ENCODE measurements at regions not wholly inside any gene's neighbourhood (a gene's known extent, or its start where the extent isn't known, plus 50 kb on each side); places are given as distances from the start of the nearest gene placed in this dataset.
"Not testable (repeated sequence)": the region's sequence is repeated elsewhere in the genome, so short reads cannot be mapped to it uniquely, and the experiment has no call there.

GRCh38 chr3:5666455-5666854 lies 478.9 kb downstream of the EDEM1 start:
- peak in 1 of 3 donors; percentile 9 for DNase-seq (ENCODE audit: low read depth in 2 of 3, low spot score in 2 of 3)

DNA sequence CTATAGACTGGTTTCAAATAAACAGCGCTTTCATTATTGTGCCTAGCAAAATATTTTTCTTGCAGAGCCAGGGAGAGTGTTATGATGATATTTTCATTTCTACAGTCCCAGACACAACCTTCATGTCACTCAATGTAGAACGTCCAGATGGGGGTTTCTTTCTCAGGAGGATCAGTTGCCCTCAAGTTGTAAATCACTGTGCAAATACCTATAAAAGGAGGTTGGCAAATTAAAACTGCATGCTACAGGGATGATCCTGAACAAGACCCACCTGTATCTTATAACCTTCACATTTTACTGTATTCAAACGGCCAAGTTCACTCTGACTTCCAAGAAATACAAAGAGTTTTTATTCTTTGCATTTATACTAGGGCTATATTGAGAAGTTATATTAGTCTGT lies 486.0 kb downstream of the EDEM1 start:
- no peak for DNase-seq (ENCODE audit: low read depth in 2 of 3, low spot score in 2 of 3)

GRCh38 chr3:5675319-5675718 lies 487.8 kb downstream of the EDEM1 start:
- DNase-seq (ENCODE audit: low read depth in 2 of 3, low spot score in 2 of 3), result no peak

DNA sequence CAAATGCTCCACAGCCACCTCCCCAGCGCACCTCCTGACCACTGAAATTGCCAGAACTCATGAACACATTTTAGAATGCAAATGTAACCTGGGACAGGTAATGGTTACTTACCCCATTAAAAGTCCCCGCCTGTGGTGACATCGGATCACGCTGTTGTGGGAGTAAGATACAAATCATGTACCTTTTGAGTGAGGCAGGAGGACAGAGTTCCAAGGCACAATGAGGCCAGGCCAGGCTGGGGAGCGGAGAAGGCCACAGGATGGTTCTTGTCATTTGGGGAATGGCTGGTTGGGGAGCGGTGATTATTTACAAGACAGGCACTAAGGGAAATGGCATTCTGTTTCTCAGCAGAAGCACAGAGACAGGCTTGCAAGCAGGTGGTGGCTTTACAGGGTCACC lies 490.0 kb downstream of the EDEM1 start:
- no peak for DNase-seq (ENCODE audit: low read depth in 2 of 3, low spot score in 2 of 3)

GRCh38 chr3:5678248-5678647 lies 490.7 kb downstream of the EDEM1 start:
- DNase-seq (ENCODE audit: low read depth in 2 of 3, low spot score in 2 of 3), result no peak

DNA sequence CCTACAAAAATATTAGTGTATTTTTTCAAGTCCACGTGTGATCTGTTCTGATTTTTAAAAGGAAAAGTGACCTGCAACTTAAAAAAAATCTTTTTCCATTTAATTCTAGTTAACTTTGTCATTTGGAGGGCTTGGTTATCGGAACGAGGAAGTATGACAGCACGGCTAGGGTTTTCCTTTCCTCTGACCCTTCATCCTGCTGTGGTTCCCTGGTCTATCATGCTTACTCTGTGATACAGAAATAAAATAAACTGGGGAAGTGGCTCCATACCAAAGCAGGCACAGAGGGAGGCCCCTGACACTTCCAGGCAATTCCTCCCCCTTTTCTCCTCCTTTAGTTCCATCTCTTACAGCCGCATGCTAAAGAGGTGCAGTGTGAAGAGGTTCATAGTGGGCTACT lies 491.3 kb downstream of the EDEM1 start:
- DNase-seq (ENCODE audit: low read depth in 2 of 3, low spot score in 2 of 3), result no peak

DNA sequence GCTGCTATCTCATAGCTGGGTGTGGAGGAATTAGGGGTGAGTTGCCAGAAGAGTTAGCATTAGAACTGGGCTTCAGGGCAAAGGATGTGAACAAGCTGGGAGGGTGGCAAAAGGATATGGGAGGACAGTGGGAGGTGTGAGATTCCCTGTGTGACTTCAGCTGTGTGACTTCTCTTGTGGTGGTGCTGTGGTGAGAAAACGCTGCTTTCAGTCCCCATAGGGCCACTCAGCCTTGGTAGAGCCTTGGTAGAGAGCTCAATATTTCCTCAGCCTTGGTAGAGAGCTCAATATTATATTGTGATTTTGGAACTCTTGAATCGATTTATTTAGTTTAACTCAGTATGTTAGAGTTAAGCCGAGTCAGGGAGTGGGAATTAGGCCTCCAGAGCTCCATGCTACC lies 499.7 kb downstream of the EDEM1 start:
- no peak for DNase-seq (ENCODE audit: low read depth in 2 of 3, low spot score in 2 of 3)

DNA sequence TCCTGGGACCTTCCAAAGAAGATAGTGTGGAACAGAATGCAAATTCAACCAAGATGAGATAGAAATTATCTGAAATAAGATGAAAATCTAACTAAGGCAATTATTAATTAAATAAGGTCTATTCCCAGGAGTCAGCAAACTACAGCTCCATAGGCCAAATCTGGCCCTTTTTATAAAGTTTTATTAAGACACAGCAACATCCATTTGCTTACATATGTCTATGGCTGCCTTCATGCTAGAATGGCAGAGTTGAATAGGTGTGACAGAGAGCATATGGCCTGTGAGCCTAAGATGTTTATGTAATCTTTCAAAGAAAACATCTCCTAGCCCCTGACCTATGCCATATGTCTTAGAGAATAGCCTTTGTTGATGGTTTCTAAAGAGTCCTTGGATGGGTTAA lies 503.0 kb downstream of the EDEM1 start:
- no peak for DNase-seq (ENCODE audit: low read depth in 2 of 3, low spot score in 2 of 3)

DNA sequence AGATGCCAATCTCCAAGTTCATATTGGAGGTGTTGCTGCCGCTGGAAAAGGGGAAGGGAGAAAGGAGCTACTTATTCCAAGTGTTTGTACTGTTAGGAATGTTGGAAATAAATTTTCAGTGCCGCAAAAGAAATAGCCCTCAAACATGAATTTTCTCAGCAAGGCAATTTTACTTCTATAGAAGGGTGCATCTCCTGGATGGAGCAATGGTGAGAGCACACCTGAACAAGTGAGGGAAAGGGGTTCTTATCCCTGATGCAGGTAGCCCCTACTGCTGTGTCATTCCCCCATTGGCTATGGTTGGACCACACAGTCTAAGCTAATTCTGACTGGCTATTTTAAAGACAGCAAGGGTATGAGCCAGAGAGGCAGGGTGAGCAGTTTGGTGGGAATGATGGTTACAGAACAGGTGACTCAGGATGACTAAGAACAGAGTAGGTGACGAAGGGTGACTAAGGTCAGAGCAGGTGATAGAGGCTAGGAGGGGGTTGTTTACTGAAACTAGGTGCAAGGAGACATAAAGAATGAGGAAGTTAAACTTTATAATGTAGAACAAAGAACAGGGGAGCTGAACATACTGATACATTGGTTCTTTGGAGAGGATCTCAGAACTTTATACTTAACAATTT lies 503.5 kb downstream of the EDEM1 start:
- no peak for DNase-seq (ENCODE audit: low read depth in 2 of 3, low spot score in 2 of 3)

DNA sequence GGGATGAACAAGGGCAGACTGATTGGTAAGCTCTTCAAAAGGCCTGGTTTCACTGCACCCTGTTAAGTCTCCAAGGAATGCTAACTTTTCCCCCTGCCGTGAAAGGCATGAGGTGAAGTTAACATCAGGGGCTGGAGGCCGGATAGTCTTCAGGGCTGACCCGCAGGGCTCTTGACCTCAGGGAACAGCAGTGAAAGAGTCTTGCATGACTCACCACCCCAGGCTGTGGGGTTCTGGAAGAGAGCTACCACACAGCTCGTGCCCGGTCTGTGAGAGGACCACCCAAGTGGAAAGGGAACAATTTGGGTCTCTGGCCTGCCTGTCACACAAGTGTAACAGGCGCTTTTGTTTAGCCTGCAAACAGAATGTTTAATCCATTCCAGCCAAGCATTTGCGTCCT lies 504.9 kb downstream of the EDEM1 start:
- no peak for DNase-seq (ENCODE audit: low read depth in 2 of 3, low spot score in 2 of 3)

GRCh38 chr3:5694266-5694665 lies 506.8 kb downstream of the EDEM1 start:
- DNase-seq (ENCODE audit: low read depth in 2 of 3, low spot score in 2 of 3), result no peak

GRCh38 chr3:5698851-5699250 lies 511.3 kb downstream of the EDEM1 start:
- DNase-seq (ENCODE audit: low read depth in 2 of 3, low spot score in 2 of 3), result no peak

DNA sequence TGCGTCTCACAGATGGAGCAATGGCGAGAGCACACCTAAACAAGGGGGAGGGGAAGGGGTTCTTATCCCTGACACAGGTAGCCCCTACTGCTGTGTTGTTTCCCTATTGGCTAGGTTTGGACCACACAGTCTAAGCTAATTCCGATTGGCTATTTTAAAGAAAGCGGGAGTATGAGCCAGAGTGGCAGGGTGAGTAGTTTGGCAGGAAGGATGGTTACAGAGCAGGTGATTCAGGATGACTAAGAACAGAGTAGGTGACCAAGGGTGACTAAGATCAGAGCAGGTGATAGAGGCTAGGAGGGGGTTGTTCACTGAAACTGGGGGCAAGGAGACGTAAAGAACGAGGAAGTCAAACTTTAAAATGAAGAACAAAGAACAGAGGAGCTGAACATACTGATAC lies 511.8 kb downstream of the EDEM1 start:
- no peak for DNase-seq (ENCODE audit: low read depth in 2 of 3, low spot score in 2 of 3)

- DNase-seq (ENCODE audit: low read depth in 2 of 3, low spot score in 2 of 3), result no peak
Observed at GRCh38 chr3:5699811-5700210, 512.3 kb downstream of the EDEM1 start.

- DNase-seq (ENCODE audit: low read depth in 2 of 3, low spot score in 2 of 3), result not testable (repeated sequence)
Observed at GRCh38 chr3:5701005-5701404, 513.5 kb downstream of the EDEM1 start.

- no peak for DNase-seq (ENCODE audit: low read depth in 2 of 3, low spot score in 2 of 3)
Observed at GRCh38 chr3:5707794-5708193, 520.3 kb downstream of the EDEM1 start.

DNA sequence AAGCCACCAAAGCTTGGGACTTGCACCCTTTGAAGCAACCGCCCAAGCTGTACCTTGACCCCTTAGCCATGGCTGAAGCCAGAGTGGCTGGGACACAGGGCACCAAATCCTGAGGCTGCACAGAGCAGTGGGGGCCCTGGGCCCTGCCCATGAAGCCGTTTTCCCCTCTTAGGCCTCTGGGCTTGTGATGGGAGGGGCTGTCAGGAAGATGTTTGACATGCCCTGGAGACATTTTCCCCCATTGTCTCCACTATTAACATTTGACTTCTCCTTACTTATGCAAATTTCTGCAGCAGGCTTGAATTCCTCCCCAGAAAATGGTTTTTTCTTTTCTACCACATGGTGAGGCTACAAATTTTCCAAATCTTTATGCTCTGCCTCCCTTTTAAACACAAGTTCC lies 522.2 kb downstream of the EDEM1 start:
- no peak for DNase-seq (ENCODE audit: low read depth in 2 of 3, low spot score in 2 of 3)

DNA sequence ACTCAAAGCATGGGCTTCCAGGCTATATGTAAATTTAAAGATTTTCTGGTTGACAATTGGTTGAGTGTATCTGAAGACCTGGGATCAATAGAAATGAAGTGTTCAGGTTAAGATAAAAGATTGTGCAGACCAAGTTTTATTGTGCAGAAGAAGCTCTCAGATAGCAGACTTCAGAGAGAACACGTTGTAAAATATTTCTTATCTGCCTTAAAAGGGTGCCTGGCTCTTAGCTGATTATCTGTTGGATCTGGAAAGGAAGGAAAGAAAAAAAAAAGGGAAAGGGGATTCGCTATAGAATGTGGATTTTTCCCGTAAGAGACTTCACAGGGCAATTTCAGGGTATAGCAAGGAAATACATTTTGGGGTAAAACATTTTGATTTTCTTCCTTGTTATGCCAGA lies 523.2 kb downstream of the EDEM1 start:
- no peak for DNase-seq (ENCODE audit: low read depth in 2 of 3, low spot score in 2 of 3)

DNA sequence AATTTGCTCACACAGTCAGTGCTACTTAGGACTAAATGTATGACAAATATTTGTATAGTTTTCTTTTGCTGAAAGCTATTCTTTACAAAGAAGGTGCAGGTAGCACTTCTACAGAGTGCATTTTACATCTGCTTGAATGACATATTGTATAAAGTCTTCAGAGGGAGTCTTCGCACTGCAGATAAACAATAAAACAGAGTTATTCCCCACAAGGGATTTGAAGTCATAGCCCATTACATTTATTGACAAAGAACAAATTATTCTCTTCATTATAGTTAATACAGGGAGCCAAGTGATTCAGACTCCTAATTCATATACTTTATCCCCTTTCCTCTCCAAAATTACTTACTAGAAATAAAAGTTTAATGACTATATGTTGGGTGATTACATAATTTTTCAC lies 529.7 kb downstream of the EDEM1 start:
- no peak for DNase-seq (ENCODE audit: low read depth in 2 of 3, low spot score in 2 of 3)

DNA sequence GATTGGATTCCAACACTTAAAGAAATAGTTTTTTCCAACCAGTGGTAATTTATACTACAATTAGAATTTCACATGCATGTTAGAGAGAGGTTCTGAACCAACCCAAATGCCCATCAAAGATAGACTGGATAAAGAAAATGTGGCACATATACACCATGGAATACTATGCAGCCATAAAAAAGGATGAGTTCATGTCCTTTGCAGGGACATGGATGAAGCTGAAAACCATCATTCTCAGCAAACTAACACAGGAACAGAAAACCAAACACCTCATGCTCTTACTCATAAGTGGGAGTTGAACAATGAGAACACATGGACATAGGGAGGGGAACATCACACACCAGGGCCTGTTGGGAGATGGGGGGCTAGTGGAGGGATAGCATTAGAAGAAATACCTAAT lies 532.2 kb downstream of the EDEM1 start:
- DNase-seq (ENCODE audit: low read depth in 2 of 3, low spot score in 2 of 3), result not testable (repeated sequence)

- no peak for DNase-seq (ENCODE audit: low read depth in 2 of 3, low spot score in 2 of 3)
Observed at GRCh38 chr3:5725801-5726200, 538.3 kb downstream of the EDEM1 start.

GRCh38 chr3:5726621-5727020 lies 539.1 kb downstream of the EDEM1 start:
- DNase-seq (ENCODE audit: low read depth in 2 of 3, low spot score in 2 of 3), result no peak

DNA sequence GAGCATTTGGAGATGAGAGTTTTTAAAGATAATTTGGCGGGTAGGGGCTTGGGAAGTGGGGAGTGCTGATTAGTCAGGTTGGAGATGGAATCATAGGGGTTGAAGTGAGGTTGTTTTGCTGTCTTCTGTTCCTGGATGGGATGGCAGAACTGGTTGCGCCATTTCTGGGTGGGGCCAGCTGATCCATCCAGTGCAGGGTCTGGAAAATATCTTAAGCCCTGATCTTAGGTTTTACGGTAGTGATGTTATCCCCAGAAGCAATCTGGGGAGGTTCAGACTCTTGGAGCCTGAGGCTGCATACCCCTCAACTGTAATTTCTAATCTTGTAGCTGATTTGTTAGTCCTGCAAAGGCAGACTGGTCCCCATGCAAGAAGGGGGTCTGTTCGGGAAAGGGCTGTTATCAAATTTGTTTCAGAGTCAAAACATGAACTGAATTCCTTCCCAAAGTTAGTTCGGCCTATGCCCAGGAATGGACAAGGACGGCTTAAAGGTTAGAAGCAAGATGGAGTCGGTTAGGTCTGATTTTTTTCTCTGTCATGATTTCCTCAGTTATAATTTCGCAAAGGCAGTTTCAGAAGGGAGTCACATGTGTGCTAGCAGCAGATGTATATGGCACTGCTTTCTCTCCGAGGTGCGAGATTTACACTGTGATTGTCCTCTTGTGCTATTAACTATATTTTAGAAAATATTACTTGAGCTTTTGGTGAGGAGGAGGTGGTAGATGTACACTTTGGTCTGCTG lies 540.4 kb downstream of the EDEM1 start:
- no peak for DNase-seq (ENCODE audit: low read depth in 2 of 3, low spot score in 2 of 3)
